Tibial nerve (tissue), 4 donors: ENCODE measurements at regions not wholly inside any gene's neighbourhood (a gene's known extent, or its start where the extent isn't known, plus 50 kb on each side); places are given as distances from the start of the nearest gene placed in this dataset.

Experiments used
- DNase-seq, 2 donors: peaks; one replicate each; pipeline ENCODE4 v3.0.0-alpha.2; 2019; ENCODE audit warnings: low spot score in 2 of 2
- H3K27ac ChIP-seq, 4 donors: fragments of 200-600 bp; sonication (generic) in 3 of 4; one replicate each; pipeline ENCODE4 v1.5.1; 2017 to 2019; ENCODE audit warnings: mild to moderate bottlenecking in 1 of 4
- H3K27me3 ChIP-seq, 2 donors: fragments of 200-600 bp; sonication (generic) in 1 of 2; one replicate each; pipeline versions ENCODE4 v1.5.1 to v1.6.0; 2017 to 2019
- H3K36me3 ChIP-seq, 3 donors: fragments of 200-600 bp; sonication (generic); one replicate each; pipeline ENCODE4 v1.5.1; 2018 to 2019
- H3K4me1 ChIP-seq, 4 donors: fragments of 200-600 bp; sonication (generic) in 3 of 4; one replicate each; pipeline ENCODE4 v1.5.1; 2017 to 2019
- H3K4me3 ChIP-seq, 4 donors: fragments of 200-600 bp; sonication (generic) in 3 of 4; one replicate each; pipeline ENCODE4 v1.5.1; 2017 to 2019; ENCODE audit warnings: mild to moderate bottlenecking in 1 of 4, moderate library complexity in 1 of 4
- H3K9me3 ChIP-seq, 4 donors: fragments of 200-600 bp; sonication (generic) in 3 of 4; one replicate each; pipeline ENCODE4 v1.5.1; 2017 to 2019
- CTCF ChIP-seq, 5 experiments: fragments of 200-600 bp in 3 of 5; fragments of 450-650 bp in 2 of 5; sonication (generic) in 3 of 5; IDR thresholded peaks; one replicate each; pipeline ENCODE4 v1.5.1; 2016 to 2019; ENCODE audit warnings: antibody characterized with exemption in 5 of 5, mild to moderate bottlenecking in 3 of 5, moderate library complexity in 2 of 5
- EP300 ChIP-seq, 2 donors: sonication (generic); formaldehyde crosslinking; IDR thresholded peaks; one replicate each; pipeline ENCODE4 v1.6.1; 2017; ENCODE audit warnings: antibody characterized with exemption in 2 of 2, mild to moderate bottlenecking in 1 of 2
- POLR2A ChIP-seq, 2 donors: fragments of 450-650 bp; IDR thresholded peaks; one replicate each; pipeline ENCODE4 v1.6.1; 2017; ENCODE audit warnings: antibody characterized with exemption in 2 of 2, mild to moderate bottlenecking in 2 of 2, moderate library complexity in 2 of 2
- WGBS, 2 donors: methylation state at CpG; one replicate each; pipeline ENCODE4 v1.1.5; 2018; 5-methylcytosine and 5-hydroxymethylcytosine counted together

GRCh38 chr18:22560275-22560610 is 142.5 kb upstream of the CTAGE1 start:
- H3K4me1 ChIP-seq = peaks cover 0 to 32% (median 4%) of the 10 kb centered on the region in 4 donors
- H3K27ac ChIP-seq = peak overlapping the region in 1 of 4 donors; percentile 81
- no peak for DNase-seq
- H3K27me3 ChIP-seq = peaks cover 0 to 3% of the 10 kb centered on the region in 2 donors
- peak overlapping the region; percentile 34 to 62 (median 48) for H3K4me3 ChIP-seq
- H3K36me3 ChIP-seq = no peaks in the 10 kb centered on the region
- TF ChIP-seq EP300 (IDR thresholded peaks at IDR 0.05) = no peak
- TF ChIP-seq POLR2A (IDR thresholded peaks at IDR 0.05) = no peak
- TF ChIP-seq CTCF (IDR thresholded peaks at IDR 0.05) = no peak
- 33 to 42% methylated on average over 8 of the region's 8 CpGs for WGBS, 2 donors
- no peaks in the 10 kb centered on the region for H3K9me3 ChIP-seq

GRCh38 chr18:22560797-22561196 is 143.1 kb upstream of the CTAGE1 start:
- H3K4me1 ChIP-seq = peaks cover 0 to 32% (median 4%) of the 10 kb centered on the region in 4 donors
- no peak overlapping the region for H3K4me3 ChIP-seq
- peaks cover 0 to 3% of the 10 kb centered on the region in 2 donors for H3K27me3 ChIP-seq
- no peak overlapping the region for H3K27ac ChIP-seq
- WGBS, 2 donors = 81 to 91% methylated on average over 1 of the region's 1 CpG
- TF ChIP-seq CTCF (IDR thresholded peaks at IDR 0.05) (no peak), EP300 (IDR thresholded peaks at IDR 0.05) (no peak), POLR2A (IDR thresholded peaks at IDR 0.05) (no peak)
- H3K9me3 ChIP-seq = no peaks in the 10 kb centered on the region
- DNase-seq = no peak
- H3K36me3 ChIP-seq = no peaks in the 10 kb centered on the region

GRCh38 chr18:22563164-22563583 is 145.5 kb upstream of the CTAGE1 start:
- Histone ChIP-seq H3K27me3 (peaks cover 0 to 3% of the 10 kb centered on the region in 2 donors), H3K9me3 (no peaks in the 10 kb centered on the region), H3K4me1 (peaks cover 0 to 26% (median 4%) of the 10 kb centered on the region in 4 donors), H3K27ac (no peak overlapping the region), H3K4me3 (no peak overlapping the region), H3K36me3 (no peaks in the 10 kb centered on the region)
- TF ChIP-seq EP300 (IDR thresholded peaks at IDR 0.05) (peak in 1 of 2 donors; percentile 36), POLR2A (IDR thresholded peaks at IDR 0.05) (no peak), CTCF (IDR thresholded peaks at IDR 0.05) (peak; percentile 47 to 69 (median 64))
- peak in 1 of 2 donors; percentile 40 for DNase-seq
- 11 to 15% methylated on average over 6 of the region's 6 CpGs for WGBS, 2 donors

- H3K4me1 ChIP-seq = peaks cover 0 to 22% (median 4%) of the 10 kb centered on the region in 4 donors
- no peaks in the 10 kb centered on the region for H3K9me3 ChIP-seq
- WGBS, 2 donors = 80 to 86% methylated on average over 2 of the region's 2 CpGs
- H3K27ac ChIP-seq = no peak overlapping the region
- no peaks in the 10 kb centered on the region for H3K36me3 ChIP-seq
- DNase-seq = no peak
- no peaks in the 10 kb centered on the region for H3K27me3 ChIP-seq
- TF ChIP-seq CTCF (IDR thresholded peaks at IDR 0.05) (no peak), EP300 (IDR thresholded peaks at IDR 0.05) (no peak), POLR2A (IDR thresholded peaks at IDR 0.05) (no peak)
- no peak overlapping the region for H3K4me3 ChIP-seq
Observed at GRCh38 chr18:22564036-22564435, 146.3 kb upstream of the CTAGE1 start.

GRCh38 chr18:22566703-22567420 is 149.1 kb upstream of the CTAGE1 start:
- Histone ChIP-seq H3K36me3 (no peaks in the 10 kb centered on the region), H3K4me1 (peaks cover 0 to 7% (median 0%) of the 10 kb centered on the region in 4 donors), H3K4me3 (no peak overlapping the region), H3K27me3 (no peaks in the 10 kb centered on the region), H3K27ac (no peak overlapping the region), H3K9me3 (no peaks in the 10 kb centered on the region)
- TF ChIP-seq EP300 (IDR thresholded peaks at IDR 0.05) (no peak), CTCF (IDR thresholded peaks at IDR 0.05) (no peak), POLR2A (IDR thresholded peaks at IDR 0.05) (no peak)
- 67 to 75% methylated on average over 3 of the region's 3 CpGs for WGBS, 2 donors
- no peak for DNase-seq
